T-helper 1 cell treated with Interleukin-12 subunit alpha and Interleukin-12 subunit beta and Interleukin-4 antibody, amounts not matched to agents 30 μg/mL and 1 μg/mL, for 36 hours (primary cell): ENCODE measurements at regions not wholly inside any gene's neighbourhood (a gene's known extent, or its start where the extent isn't known, plus 50 kb on each side); places are given as distances from the start of the nearest gene placed in this dataset.
"Not testable (repeated sequence)": the region's sequence is repeated elsewhere in the genome, so short reads cannot be mapped to it uniquely, and the experiment has no call there.

Experiments
- H3K27ac Mint-ChIP-seq: one replicate; pipeline ENCODE4 v1.8.0; 2021; ENCODE audit warnings: mild to moderate bottlenecking, mixed read lengths
- H3K27me3 Mint-ChIP-seq: one replicate; pipeline ENCODE4 v1.8.0; 2021; ENCODE audit warnings: low read depth, mixed read lengths
- H3K36me3 Mint-ChIP-seq: one replicate; pipeline ENCODE4 v1.8.0; 2021; ENCODE audit warnings: low read depth, mixed read lengths
- H3K4me1 Mint-ChIP-seq: one replicate; pipeline ENCODE4 v1.8.0; 2021; ENCODE audit warnings: low read depth, mixed read lengths
- H3K4me3 Mint-ChIP-seq: one replicate; pipeline ENCODE4 v1.8.0; 2021; ENCODE audit warnings: mild to moderate bottlenecking, moderate library complexity, mixed read lengths
- H3K9me3 Mint-ChIP-seq: one replicate; pipeline ENCODE4 v1.8.0; 2021; ENCODE audit warnings: mixed read lengths

DNA sequence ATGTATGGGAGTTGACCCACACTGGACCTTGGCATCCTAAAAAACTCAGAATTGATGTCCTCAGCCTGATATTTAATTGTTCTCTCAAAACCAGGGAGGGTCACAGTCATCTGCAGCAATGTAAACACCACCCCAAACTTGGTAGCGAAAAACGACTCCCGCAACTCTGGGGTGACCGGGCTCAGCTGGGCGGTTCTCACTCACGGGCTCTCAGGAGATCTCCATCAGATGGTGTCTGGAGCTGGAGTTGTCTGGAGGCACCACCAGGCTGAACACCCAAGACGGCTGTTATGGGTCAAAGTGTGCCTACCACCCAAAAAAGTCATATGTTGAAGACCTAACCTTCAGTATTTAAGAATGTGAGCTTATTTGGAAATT is 50.9 kb upstream of the NXT1 start:
- Mint-ChIP-seq H3K4me3 (no peak overlapping the region), H3K4me1 (no peaks in the 10 kb centered on the region), H3K27ac (no peak overlapping the region), H3K9me3 (no peaks in the 10 kb centered on the region), H3K27me3 (no peaks in the 10 kb centered on the region), H3K36me3 (no peaks in the 10 kb centered on the region)

DNA sequence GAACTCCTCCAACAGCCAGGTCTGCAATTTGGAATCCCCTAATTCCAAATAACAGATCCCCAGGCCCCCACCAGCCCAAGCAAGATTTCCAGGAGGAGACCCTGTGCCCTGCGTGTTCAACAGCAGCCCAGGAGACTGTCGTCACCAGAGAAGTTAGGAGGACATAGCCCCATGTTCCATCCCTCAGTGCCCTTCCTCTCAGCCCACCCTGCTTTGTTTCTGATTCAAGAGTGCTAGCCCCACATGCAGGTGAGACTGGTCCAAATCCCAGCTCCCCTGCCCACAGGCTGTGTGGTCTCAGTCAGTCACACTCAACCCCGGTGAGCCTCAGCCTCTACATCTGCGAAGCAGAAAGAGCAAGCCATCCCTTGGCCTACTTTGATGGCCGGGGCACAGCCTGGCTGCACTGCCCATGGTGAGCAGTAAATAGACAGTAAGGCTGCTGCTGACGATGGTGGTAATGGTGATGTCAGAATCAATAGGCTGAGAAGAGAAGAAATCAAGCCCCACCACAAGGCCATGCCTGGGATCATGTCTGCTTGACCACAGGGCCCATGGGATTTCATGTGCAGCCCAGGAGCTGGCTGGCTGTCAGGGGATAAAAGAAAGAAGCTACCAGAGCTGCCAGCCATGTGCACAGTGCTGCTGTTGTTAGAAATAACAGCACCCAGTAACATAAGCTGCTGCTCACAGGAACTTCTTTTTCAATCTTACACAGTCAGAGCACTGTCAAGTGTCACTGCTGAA is 51.5 kb upstream of the NXT1 start:
- no peaks in the 10 kb centered on the region for H3K36me3 Mint-ChIP-seq
- H3K4me1 Mint-ChIP-seq, result no peaks in the 10 kb centered on the region
- H3K27me3 Mint-ChIP-seq, result no peaks in the 10 kb centered on the region
- H3K9me3 Mint-ChIP-seq, result no peaks in the 10 kb centered on the region
- no peak overlapping the region for H3K4me3 Mint-ChIP-seq
- no peak overlapping the region for H3K27ac Mint-ChIP-seq

DNA sequence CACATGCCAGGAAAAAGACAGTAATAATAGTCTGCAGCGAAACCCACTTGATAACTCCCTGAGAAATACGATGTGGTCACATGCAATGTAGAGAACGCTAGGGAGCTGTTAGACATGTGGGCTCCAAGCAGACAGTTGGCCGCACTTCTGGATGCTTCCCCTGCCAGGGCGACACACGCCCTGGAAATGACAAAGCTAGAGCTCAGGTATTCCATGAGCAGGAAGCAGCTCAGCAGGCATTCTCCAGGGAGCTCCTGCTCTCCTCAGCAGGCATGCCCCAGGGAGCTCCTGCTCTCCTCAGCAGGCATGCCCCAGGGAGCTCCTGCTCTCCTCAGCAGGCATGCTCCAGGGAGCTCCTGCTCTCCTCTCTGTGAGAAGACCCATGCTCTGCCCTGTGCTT is 52.4 kb upstream of the NXT1 start:
- H3K9me3 Mint-ChIP-seq, result no peaks in the 10 kb centered on the region
- no peaks in the 10 kb centered on the region for H3K36me3 Mint-ChIP-seq
- no peaks in the 10 kb centered on the region for H3K27me3 Mint-ChIP-seq
- H3K4me1 Mint-ChIP-seq, result no peaks in the 10 kb centered on the region
- no peak overlapping the region for H3K27ac Mint-ChIP-seq
- no peak overlapping the region for H3K4me3 Mint-ChIP-seq

DNA sequence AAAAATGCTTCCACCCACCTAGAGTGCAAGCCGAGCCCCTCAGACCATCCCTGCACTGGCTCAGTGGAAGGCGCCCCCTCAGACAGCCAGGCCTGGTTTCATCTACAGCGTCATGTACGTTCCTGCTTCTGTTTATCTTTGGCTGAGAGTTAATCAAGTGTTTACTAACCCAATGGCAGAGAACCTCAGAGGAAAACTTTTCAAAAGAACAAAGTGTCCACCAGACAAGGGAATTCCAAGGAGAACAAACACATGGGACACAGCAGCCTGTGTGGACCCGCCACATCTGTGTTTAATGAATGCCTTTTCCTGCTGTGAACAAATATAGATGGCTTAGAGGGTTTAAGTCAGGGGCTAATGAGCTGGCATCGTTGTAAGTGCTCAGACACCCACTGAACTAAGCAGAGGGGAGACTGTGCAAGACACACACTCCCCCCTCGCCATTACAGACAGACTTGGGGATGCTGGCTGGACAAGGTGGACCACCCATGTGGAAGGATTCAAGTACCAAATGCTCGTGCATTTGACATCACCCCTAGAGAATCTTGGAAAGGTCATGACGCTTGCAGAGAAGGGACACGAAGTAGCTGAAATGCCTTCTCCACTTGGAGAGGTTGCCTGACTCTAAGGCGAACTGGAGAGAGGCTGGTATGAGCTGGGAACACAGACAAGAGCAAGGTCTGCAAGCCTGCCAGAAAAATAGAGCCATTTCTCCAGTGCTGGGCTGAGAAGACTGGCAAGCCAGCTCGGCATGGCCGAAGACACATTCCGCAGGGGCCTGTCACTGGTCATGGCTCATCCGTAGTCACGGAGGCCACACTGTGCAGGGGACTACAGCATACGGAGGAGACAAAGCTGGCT is 53.5 kb upstream of the NXT1 start:
- no peaks in the 10 kb centered on the region for H3K4me1 Mint-ChIP-seq
- H3K9me3 Mint-ChIP-seq, result no peaks in the 10 kb centered on the region
- no peak overlapping the region for H3K4me3 Mint-ChIP-seq
- H3K27ac Mint-ChIP-seq, result no peak overlapping the region
- no peaks in the 10 kb centered on the region for H3K27me3 Mint-ChIP-seq
- H3K36me3 Mint-ChIP-seq, result no peaks in the 10 kb centered on the region

DNA sequence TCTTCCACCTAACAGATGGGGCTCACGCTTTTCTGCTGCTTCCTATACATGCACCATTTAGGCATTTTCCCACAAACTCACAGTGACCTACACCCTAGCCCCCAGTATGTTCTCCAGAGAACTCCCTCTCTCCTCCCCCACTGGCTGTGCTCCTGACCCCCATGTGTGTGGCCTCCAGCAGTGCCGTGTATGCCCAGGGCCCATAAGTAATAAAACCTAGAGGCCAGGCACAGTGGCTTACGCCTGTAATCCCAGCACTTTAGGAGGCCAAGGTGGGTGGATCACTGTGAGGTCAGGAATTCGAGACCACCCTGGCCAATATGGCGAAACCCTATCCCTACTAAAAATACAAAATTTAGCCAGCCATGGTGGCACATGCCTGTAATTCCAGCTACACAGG is 54.7 kb upstream of the NXT1 start:
- H3K27ac Mint-ChIP-seq, result no peak overlapping the region
- no peaks in the 10 kb centered on the region for H3K27me3 Mint-ChIP-seq
- H3K9me3 Mint-ChIP-seq, result no peaks in the 10 kb centered on the region
- H3K4me3 Mint-ChIP-seq, result no peak overlapping the region
- no peaks in the 10 kb centered on the region for H3K4me1 Mint-ChIP-seq
- no peaks in the 10 kb centered on the region for H3K36me3 Mint-ChIP-seq

DNA sequence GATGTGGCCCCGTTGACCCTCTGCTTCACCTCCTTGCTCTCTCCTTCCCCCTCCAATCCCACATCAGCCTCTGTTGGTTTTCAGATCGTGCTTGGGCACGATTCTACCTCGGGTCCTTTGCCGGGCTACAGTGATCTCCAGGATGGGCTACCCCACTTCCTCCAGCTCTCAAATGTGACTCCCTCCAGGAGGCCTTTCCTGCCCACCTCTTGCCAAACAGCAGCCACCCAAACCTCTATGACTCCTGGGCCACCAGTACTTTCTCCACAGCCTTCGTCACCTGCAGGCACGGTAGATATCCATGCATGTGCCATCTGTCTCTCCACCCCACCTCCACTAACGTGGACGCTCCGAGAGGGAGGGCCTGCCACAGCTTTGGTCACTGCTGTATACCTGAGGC is 55.9 kb upstream of the NXT1 start:
- Mint-ChIP-seq H3K27ac (no peak overlapping the region), H3K9me3 (no peaks in the 10 kb centered on the region), H3K36me3 (no peaks in the 10 kb centered on the region), H3K4me1 (no peaks in the 10 kb centered on the region), H3K4me3 (no peak overlapping the region), H3K27me3 (no peaks in the 10 kb centered on the region)

DNA sequence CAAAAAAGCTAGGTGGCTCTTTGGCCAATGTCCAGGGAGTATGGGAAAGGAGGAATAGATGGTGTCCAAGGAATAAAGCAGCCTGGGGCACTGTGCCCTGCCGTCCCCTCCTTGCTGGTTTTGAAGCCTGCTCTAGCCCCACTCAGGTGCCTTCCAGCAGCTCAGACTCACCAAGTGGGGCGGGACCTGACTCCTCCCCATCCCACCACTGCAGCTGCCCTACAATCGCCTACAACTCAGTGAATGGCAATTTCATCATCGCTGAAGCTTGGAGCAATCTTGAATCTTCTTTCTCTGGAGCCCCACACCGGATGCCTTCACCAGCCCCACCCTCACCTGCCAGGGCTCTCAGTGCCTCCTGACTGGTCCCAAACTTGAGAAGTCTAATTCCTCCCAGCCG is 56.4 kb upstream of the NXT1 start:
- H3K4me3 Mint-ChIP-seq, result no peak overlapping the region
- no peak overlapping the region for H3K27ac Mint-ChIP-seq
- H3K9me3 Mint-ChIP-seq, result no peaks in the 10 kb centered on the region
- no peaks in the 10 kb centered on the region for H3K27me3 Mint-ChIP-seq
- no peaks in the 10 kb centered on the region for H3K36me3 Mint-ChIP-seq
- H3K4me1 Mint-ChIP-seq, result no peaks in the 10 kb centered on the region

DNA sequence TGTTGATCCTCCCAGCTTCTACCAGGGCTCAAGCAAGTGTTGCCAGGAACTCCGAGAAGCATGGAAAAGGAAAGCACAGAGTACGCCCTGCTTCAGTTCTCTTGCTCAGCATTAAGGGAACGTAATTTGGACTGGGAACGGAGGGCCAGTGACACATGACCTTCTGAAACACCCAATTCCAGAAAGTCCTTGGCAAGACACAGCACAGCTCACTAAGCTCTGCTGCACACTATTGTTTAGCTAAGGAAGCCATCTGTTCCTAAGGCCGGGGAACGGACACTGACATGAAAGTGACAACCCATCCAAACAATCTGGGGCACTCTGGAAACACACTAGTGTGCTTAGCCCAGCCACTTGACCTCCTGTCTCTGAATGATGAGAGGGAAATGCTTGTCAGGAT is 56.9 kb upstream of the NXT1 start:
- no peak overlapping the region for H3K27ac Mint-ChIP-seq
- H3K27me3 Mint-ChIP-seq, result no peaks in the 10 kb centered on the region
- no peaks in the 10 kb centered on the region for H3K4me1 Mint-ChIP-seq

DNA sequence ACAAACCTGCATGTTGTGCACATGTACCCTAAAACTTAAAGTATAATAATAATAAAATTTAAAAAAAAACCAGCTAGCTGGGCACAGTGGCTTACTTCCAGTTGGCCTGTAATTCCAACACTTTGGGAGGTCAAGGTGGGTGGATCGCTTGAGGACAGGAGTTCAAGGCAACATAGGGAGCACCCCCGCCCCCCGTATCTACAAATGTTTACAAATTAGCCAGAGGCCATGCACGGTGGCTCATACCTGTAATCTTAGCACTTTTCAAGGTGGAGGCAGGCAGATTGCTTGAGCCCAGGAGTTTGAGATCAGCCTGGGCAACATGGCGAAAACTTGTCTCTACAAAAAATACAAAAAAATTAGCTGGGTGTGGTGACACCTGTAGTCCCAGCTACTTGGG is 58.3 kb upstream of the NXT1 start:
- H3K4me1 Mint-ChIP-seq, H3K9me3 Mint-ChIP-seq: not testable (repeated sequence)

More for the DNA sequence above, 56.9 kb upstream of the NXT1 start:
- no peaks in the 10 kb centered on the region for H3K9me3 Mint-ChIP-seq
- no peak overlapping the region for H3K4me3 Mint-ChIP-seq
- H3K36me3 Mint-ChIP-seq, result no peaks in the 10 kb centered on the region

DNA sequence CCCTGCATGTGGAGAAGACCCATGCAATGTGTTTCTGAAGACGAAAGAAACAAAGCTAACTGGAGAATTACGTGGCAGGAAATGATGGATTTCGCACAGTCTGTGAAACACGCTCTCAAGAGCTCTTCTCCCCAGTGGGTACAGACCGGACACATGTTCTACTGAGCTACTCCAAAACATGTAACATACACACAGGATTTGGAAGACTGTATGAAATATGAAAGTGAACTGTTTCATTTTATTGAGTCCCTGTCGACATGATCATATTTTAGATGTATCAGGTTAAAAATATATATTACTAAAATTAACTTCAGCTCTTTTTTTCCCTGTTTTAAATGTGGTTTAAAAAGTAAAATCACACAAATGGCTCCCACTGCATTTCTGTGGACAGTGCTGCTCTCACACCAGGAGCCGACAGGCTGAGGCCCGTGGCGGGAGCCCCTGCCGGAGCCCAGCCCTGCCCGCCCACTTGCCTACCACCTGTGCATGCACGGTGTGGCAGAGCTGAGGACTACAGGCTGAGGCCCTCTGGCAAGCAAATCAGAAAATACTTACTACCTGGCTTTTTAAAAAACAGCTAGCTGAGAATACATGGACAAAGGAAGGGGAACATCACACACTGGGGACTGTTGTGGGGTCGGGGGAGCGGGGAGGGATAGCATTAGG is 58.9 kb upstream of the NXT1 start:
- no peaks in the 10 kb centered on the region for H3K27me3 Mint-ChIP-seq
- no peak overlapping the region for H3K4me3 Mint-ChIP-seq

More for the DNA sequence above, 58.3 kb upstream of the NXT1 start:
- not testable (repeated sequence) for H3K27me3 Mint-ChIP-seq, H3K36me3 Mint-ChIP-seq, H3K27ac Mint-ChIP-seq, H3K4me3 Mint-ChIP-seq

DNA sequence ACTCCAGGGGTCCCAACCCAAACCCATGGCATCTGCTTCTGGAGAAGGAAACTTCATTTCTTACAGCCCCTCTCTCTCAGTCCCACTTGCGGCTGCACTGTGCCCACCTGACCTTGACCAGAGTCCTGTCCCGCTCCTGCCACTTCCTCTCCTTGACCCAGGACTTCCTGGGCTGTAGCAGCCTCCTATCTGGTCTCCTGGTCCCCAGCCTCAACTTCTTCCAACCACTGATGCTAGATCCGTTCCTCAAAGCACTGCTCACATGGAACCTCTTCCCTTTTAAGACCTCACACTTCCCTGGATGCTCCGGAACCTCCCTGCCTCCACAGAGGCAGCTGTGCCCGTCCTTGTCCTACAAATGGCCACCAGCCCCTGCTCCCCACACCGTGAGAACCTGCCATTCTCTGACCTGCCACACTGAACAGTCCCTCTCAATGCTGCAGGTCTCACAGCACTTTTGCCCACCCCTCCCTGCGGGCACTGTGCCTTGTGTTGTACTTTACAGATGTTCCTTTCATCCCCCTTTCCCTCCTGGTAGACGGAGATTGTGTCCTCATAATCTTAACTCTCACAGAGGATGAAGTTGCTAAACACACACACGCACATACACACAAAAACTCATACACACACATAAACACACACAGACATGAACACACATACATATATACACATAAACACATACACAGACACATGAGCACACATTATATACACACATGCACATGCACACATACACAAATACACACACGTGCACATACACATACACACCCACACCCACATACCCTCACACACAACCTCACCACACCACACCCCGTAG is 59.6 kb upstream of the NXT1 start:
- Mint-ChIP-seq H3K4me1 (no peaks in the 10 kb centered on the region), H3K27ac (no peak overlapping the region), H3K27me3 (no peaks in the 10 kb centered on the region), H3K9me3 (no peaks in the 10 kb centered on the region), H3K36me3 (no peaks in the 10 kb centered on the region), H3K4me3 (no peak overlapping the region)

More for the DNA sequence above, 58.9 kb upstream of the NXT1 start:
- Mint-ChIP-seq H3K27ac (no peak overlapping the region), H3K9me3 (no peaks in the 10 kb centered on the region), H3K36me3 (no peaks in the 10 kb centered on the region), H3K4me1 (no peaks in the 10 kb centered on the region)

DNA sequence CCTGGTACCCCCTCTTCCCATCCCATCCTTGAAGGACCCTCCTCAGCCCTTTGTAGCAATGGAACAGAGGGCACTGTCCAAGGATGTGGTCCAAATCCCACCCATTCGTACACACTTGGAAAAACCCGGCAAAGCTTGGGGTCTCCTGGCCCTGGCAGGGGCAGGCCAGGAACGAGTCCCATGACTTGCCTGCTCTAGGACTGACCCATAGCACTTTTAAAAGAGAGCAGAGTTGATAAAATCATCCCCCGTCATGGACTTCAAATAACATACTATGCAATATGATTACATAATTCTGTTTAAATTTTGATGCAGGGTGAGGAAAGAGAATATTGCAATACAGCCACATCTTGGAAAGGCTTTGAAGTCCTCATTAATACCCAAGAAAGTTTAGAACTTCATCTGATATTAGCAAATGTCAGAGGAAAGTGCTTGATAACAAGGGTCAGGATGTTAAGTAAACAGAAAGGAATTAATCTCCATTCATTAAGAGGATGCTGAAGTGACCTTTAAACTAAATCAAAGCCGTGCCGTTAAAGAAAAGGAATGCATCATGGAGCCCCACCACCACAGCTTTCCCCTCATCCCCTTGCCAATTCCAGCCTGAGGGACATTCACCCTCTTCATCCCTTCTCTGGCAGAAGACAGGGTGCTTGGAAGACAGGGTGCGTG is 60.7 kb upstream of the NXT1 start:
- H3K9me3 Mint-ChIP-seq, result no peaks in the 10 kb centered on the region
- H3K27ac Mint-ChIP-seq, result no peak overlapping the region
- H3K4me3 Mint-ChIP-seq, result no peak overlapping the region
- H3K4me1 Mint-ChIP-seq, result no peaks in the 10 kb centered on the region
- H3K27me3 Mint-ChIP-seq, result no peaks in the 10 kb centered on the region
- H3K36me3 Mint-ChIP-seq, result no peaks in the 10 kb centered on the region

DNA sequence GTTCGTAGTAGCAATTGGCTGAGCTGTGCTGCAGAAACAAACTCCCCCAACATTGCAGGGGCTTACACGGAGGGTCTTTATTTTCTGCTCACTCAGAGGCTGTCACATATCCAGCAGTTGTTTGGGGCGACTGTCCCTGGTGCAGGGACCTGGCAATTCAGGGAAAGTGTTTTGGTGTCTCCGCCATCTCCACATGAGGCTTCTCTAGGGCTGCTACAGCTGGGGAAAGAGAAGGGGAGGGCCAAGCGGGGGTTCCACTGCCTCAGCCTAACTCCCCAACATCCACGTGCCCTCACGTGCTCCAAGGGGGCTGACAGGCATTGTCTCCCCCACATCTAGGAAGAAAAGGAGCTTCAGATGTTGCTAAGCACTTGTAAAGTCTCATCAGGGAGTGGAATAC is 61.3 kb upstream of the NXT1 start:
- Mint-ChIP-seq H3K36me3 (no peaks in the 10 kb centered on the region), H3K27ac (no peak overlapping the region), H3K4me3 (no peak overlapping the region), H3K9me3 (no peaks in the 10 kb centered on the region), H3K4me1 (no peaks in the 10 kb centered on the region), H3K27me3 (no peaks in the 10 kb centered on the region)
